GM12878 (cell line): ENCODE measurements at regions not wholly inside any gene's neighbourhood (a gene's known extent, or its start where the extent isn't known, plus 50 kb on each side); places are given as distances from the start of the nearest gene placed in this dataset.

Source experiments
- BHLHE40 ChIP-seq, 2 experiments: fragments of 450-650 bp in 1 of 2; IDR thresholded peaks; 2 replicates each; pipeline ENCODE4 v1.6.1; 2011 to 2017; ENCODE audit warnings: low read depth in 2 of 2, borderline replicate concordance in 1 of 2, improper control_type of control experiment in 1 of 2, low read length in 1 of 2, mild to moderate bottlenecking in 1 of 2
- CBFB ChIP-seq: IDR thresholded peaks from 2 replicates; pipeline ENCODE4 v1.6.1; 2016; ENCODE audit warnings: antibody characterized with exemption, low read depth
- CHD2 ChIP-seq: IDR thresholded peaks from 2 replicates; pipeline ENCODE4 v1.6.1; 2011; ENCODE audit warnings: low read depth, low read length, improper control_type of control experiment, borderline replicate concordance
- CTCF ChIP-seq, 3 experiments: IDR thresholded peaks in 2 of 3; conservative IDR thresholded peaks in 1 of 3; 2 replicates each; pipeline ENCODE4 v1.5.1; 2011; ENCODE audit warnings: low read depth in 3 of 3, low read length in 3 of 3, mild to moderate bottlenecking in 3 of 3, control low read depth in 2 of 3, moderate library complexity in 2 of 3, inconsistent platforms in 1 of 3, mixed read lengths in 1 of 3; ENCODE audit not compliant: control insufficient read depth in 2 of 3, insufficient read depth in 1 of 3; ENCODE audit errors: extremely low read depth in 1 of 3
- MYB ChIP-seq: fragments of 150-350 bp; IDR thresholded peaks from 2 replicates; pipeline ENCODE4 v1.6.1; 2014; ENCODE audit warnings: mild to moderate bottlenecking, low read depth, low read length, borderline replicate concordance
- NBN ChIP-seq: fragments of 450-650 bp; IDR thresholded peaks from 2 replicates; pipeline ENCODE4 v1.6.1; 2016
- POLR2A ChIP-seq: IDR thresholded peaks from 2 replicates; pipeline ENCODE4 v1.6.1; 2011; ENCODE audit warnings: low read depth, mild to moderate bottlenecking, low read length
- POLR2AphosphoS5 ChIP-seq: IDR thresholded peaks from 2 replicates; pipeline ENCODE4 v1.6.1; 2011; ENCODE audit warnings: mild to moderate bottlenecking, low read length, inconsistent platforms
- SIN3A ChIP-seq: IDR thresholded peaks from 2 replicates; pipeline ENCODE4 v1.6.1; 2012; ENCODE audit warnings: low read depth, low read length, improper control_type of control experiment
- SP1 ChIP-seq: IDR thresholded peaks from one replicate; pipeline ENCODE4 v1.6.1; 2011; ENCODE audit warnings: low read depth, low read length
- WRNIP1 ChIP-seq: IDR thresholded peaks from 2 replicates; pipeline ENCODE4 v1.6.1; 2011; ENCODE audit warnings: low read depth, low read length, improper control_type of control experiment, borderline replicate concordance
- YY1 ChIP-seq: IDR thresholded peaks from 2 replicates; pipeline ENCODE4 v1.6.1; 2011; ENCODE audit warnings: low read depth, mild to moderate bottlenecking, low read length
- TF ChIP-seq, protein P1 (sequence below): IDR thresholded peaks from 2 replicates; pipeline ENCODE4 v1.6.1; 2011; ENCODE audit warnings: low read depth, low read length, improper control_type of control experiment, borderline replicate concordance

- TF ChIP-seq SIN3A (no peak), CTCF (IDR thresholded peaks at IDR 0.05 in 2 of 3, conservative IDR thresholded peaks at IDR 0.05 in 1 of 3; ENCODE audit: control insufficient read depth in 2 of 3, extremely low read depth in 1 of 3, insufficient read depth in 1 of 3, low read depth in 3 of 3, low read length in 3 of 3) (0 out of 6 replicates have a peak, but pooled peaks of 1 of the 3 experiments have one; percentile 9), SP1 (no peak), BHLHE40 (IDR thresholded peaks at IDR 0.05; ENCODE audit: borderline replicate concordance in 1 of 2, low read depth in 2 of 2, low read length in 1 of 2) (no peak), POLR2A (no peak), CHD2 (no peak), POLR2AphosphoS5 (no peak), NBN (no peak), WRNIP1 (no peak), CBFB (no peak), YY1 (no peak), MYB (no peak)
- TF ChIP-seq, protein P1, sequence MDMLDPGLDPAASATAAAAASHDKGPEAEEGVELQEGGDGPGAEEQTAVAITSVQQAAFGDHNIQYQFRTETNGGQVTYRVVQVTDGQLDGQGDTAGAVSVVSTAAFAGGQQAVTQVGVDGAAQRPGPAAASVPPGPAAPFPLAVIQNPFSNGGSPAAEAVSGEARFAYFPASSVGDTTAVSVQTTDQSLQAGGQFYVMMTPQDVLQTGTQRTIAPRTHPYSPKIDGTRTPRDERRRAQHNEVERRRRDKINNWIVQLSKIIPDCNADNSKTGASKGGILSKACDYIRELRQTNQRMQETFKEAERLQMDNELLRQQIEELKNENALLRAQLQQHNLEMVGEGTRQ = no peak
These were observed 308.1 kb upstream of the ADCY2 start for GRCh38 chr5:7087719-7088297.
